ENCODE measurements at regions not wholly inside any gene's neighbourhood (a gene's known extent, or its start where the extent isn't known, plus 50 kb on each side); places are given as distances from the start of the nearest gene placed in this dataset.

- H3K27ac ChIP-seq (ENCODE audit: low read depth, low read length) = no peak overlapping the region
- H3K36me3 ChIP-seq (ENCODE audit: control insufficient read depth in 1 of 2, insufficient read depth in 2 of 2, low read length in 2 of 2) = no peaks in the 10 kb centered on the region
- no peaks in the 10 kb centered on the region for H3K9me3 ChIP-seq (ENCODE audit: control insufficient read depth in 1 of 2, low read length in 2 of 2)
- H3K4me3 ChIP-seq (ENCODE audit: low read depth in 1 of 2, low read length in 2 of 2) = no peak overlapping the region
- no peaks in the 10 kb centered on the region for H3K4me1 ChIP-seq (ENCODE audit: control insufficient read depth in 1 of 2, insufficient read depth in 2 of 2, low read length in 2 of 2)
- no peak overlapping the region for H3K9ac ChIP-seq (ENCODE audit: low read depth in 1 of 2, low read length in 2 of 2)
- no peaks in the 10 kb centered on the region for H3K27me3 ChIP-seq (ENCODE audit: control insufficient read depth in 1 of 2, insufficient read depth in 2 of 2, low read length in 2 of 2)
Measured at GRCh38 chrX:45454290-45454689, 253.6 kb upstream of the DIPK2B start.

- Histone ChIP-seq H3K36me3 (ENCODE audit: control insufficient read depth in 1 of 2, insufficient read depth in 2 of 2, low read length in 2 of 2) (no peaks in the 10 kb centered on the region), H3K4me3 (ENCODE audit: low read depth in 1 of 2, low read length in 2 of 2) (no peak overlapping the region), H3K9me3 (ENCODE audit: control insufficient read depth in 1 of 2, low read length in 2 of 2) (no peaks in the 10 kb centered on the region), H3K4me1 (ENCODE audit: control insufficient read depth in 1 of 2, insufficient read depth in 2 of 2, low read length in 2 of 2) (no peaks in the 10 kb centered on the region), H3K27ac (ENCODE audit: low read depth, low read length) (no peak overlapping the region), H3K27me3 (ENCODE audit: control insufficient read depth in 1 of 2, insufficient read depth in 2 of 2, low read length in 2 of 2) (no peaks in the 10 kb centered on the region), H3K9ac (ENCODE audit: low read depth in 1 of 2, low read length in 2 of 2) (no peak overlapping the region)
Measured at GRCh38 chrX:45449982-45450381, 249.3 kb upstream of the DIPK2B start.

GRCh38 chrX:45447995-45448394, 247.3 kb upstream of the DIPK2B start:
- no peaks in the 10 kb centered on the region for H3K36me3 ChIP-seq (ENCODE audit: control insufficient read depth in 1 of 2, insufficient read depth in 2 of 2, low read length in 2 of 2)
- no peak overlapping the region for H3K4me3 ChIP-seq (ENCODE audit: low read depth in 1 of 2, low read length in 2 of 2)
- no peaks in the 10 kb centered on the region for H3K4me1 ChIP-seq (ENCODE audit: control insufficient read depth in 1 of 2, insufficient read depth in 2 of 2, low read length in 2 of 2)
- no peaks in the 10 kb centered on the region for H3K9me3 ChIP-seq (ENCODE audit: control insufficient read depth in 1 of 2, low read length in 2 of 2)
- no peak overlapping the region for H3K9ac ChIP-seq (ENCODE audit: low read depth in 1 of 2, low read length in 2 of 2)
- H3K27me3 ChIP-seq (ENCODE audit: control insufficient read depth in 1 of 2, insufficient read depth in 2 of 2, low read length in 2 of 2) = no peaks in the 10 kb centered on the region
- no peak overlapping the region for H3K27ac ChIP-seq (ENCODE audit: low read depth, low read length)

- no peak overlapping the region for H3K27ac ChIP-seq (ENCODE audit: low read depth, low read length)
- no peaks in the 10 kb centered on the region for H3K27me3 ChIP-seq (ENCODE audit: control insufficient read depth in 1 of 2, insufficient read depth in 2 of 2, low read length in 2 of 2)
- no peaks in the 10 kb centered on the region for H3K4me1 ChIP-seq (ENCODE audit: control insufficient read depth in 1 of 2, insufficient read depth in 2 of 2, low read length in 2 of 2)
- no peak overlapping the region for H3K9ac ChIP-seq (ENCODE audit: low read depth in 1 of 2, low read length in 2 of 2)
- H3K36me3 ChIP-seq (ENCODE audit: control insufficient read depth in 1 of 2, insufficient read depth in 2 of 2, low read length in 2 of 2) = no peaks in the 10 kb centered on the region
- H3K9me3 ChIP-seq (ENCODE audit: control insufficient read depth in 1 of 2, low read length in 2 of 2) = no peaks in the 10 kb centered on the region
- no peak overlapping the region for H3K4me3 ChIP-seq (ENCODE audit: low read depth in 1 of 2, low read length in 2 of 2)
Measured at GRCh38 chrX:45447331-45447730, 246.7 kb upstream of the DIPK2B start.

GRCh38 chrX:45445745-45446412, 245.2 kb upstream of the DIPK2B start:
- Histone ChIP-seq H3K4me1 (ENCODE audit: control insufficient read depth in 1 of 2, insufficient read depth in 2 of 2, low read length in 2 of 2) (no peaks in the 10 kb centered on the region), H3K9me3 (ENCODE audit: control insufficient read depth in 1 of 2, low read length in 2 of 2) (no peaks in the 10 kb centered on the region), H3K27me3 (ENCODE audit: control insufficient read depth in 1 of 2, insufficient read depth in 2 of 2, low read length in 2 of 2) (no peaks in the 10 kb centered on the region), H3K36me3 (ENCODE audit: control insufficient read depth in 1 of 2, insufficient read depth in 2 of 2, low read length in 2 of 2) (no peaks in the 10 kb centered on the region), H3K27ac (ENCODE audit: low read depth, low read length) (no peak overlapping the region), H3K4me3 (ENCODE audit: low read depth in 1 of 2, low read length in 2 of 2) (no peak overlapping the region), H3K9ac (ENCODE audit: low read depth in 1 of 2, low read length in 2 of 2) (no peak overlapping the region)

GRCh38 chrX:45437186-45437585, 236.5 kb upstream of the DIPK2B start:
- H3K4me3 ChIP-seq (ENCODE audit: low read depth in 1 of 2, low read length in 2 of 2) = no peak overlapping the region
- H3K36me3 ChIP-seq (ENCODE audit: control insufficient read depth in 1 of 2, insufficient read depth in 2 of 2, low read length in 2 of 2) = no peaks in the 10 kb centered on the region
- H3K9me3 ChIP-seq (ENCODE audit: control insufficient read depth in 1 of 2, low read length in 2 of 2) = no peaks in the 10 kb centered on the region
- H3K9ac ChIP-seq (ENCODE audit: low read depth in 1 of 2, low read length in 2 of 2) = no peak overlapping the region
- H3K27me3 ChIP-seq (ENCODE audit: control insufficient read depth in 1 of 2, insufficient read depth in 2 of 2, low read length in 2 of 2) = no peaks in the 10 kb centered on the region
- H3K27ac ChIP-seq (ENCODE audit: low read depth, low read length) = no peak overlapping the region
- H3K4me1 ChIP-seq (ENCODE audit: control insufficient read depth in 1 of 2, insufficient read depth in 2 of 2, low read length in 2 of 2) = no peaks in the 10 kb centered on the region

- no peak overlapping the region for H3K27ac ChIP-seq (ENCODE audit: low read depth, low read length)
- no peak overlapping the region for H3K9ac ChIP-seq (ENCODE audit: low read depth in 1 of 2, low read length in 2 of 2)
- H3K9me3 ChIP-seq (ENCODE audit: control insufficient read depth in 1 of 2, low read length in 2 of 2) = no peaks in the 10 kb centered on the region
- no peaks in the 10 kb centered on the region for H3K4me1 ChIP-seq (ENCODE audit: control insufficient read depth in 1 of 2, insufficient read depth in 2 of 2, low read length in 2 of 2)
- H3K4me3 ChIP-seq (ENCODE audit: low read depth in 1 of 2, low read length in 2 of 2) = no peak overlapping the region
- no peaks in the 10 kb centered on the region for H3K27me3 ChIP-seq (ENCODE audit: control insufficient read depth in 1 of 2, insufficient read depth in 2 of 2, low read length in 2 of 2)
- no peaks in the 10 kb centered on the region for H3K36me3 ChIP-seq (ENCODE audit: control insufficient read depth in 1 of 2, insufficient read depth in 2 of 2, low read length in 2 of 2)
Measured at GRCh38 chrX:45435481-45435880, 234.8 kb upstream of the DIPK2B start.

GRCh38 chrX:45434231-45434630, 233.6 kb upstream of the DIPK2B start:
- no peak overlapping the region for H3K27ac ChIP-seq (ENCODE audit: low read depth, low read length)
- no peak overlapping the region for H3K9ac ChIP-seq (ENCODE audit: low read depth in 1 of 2, low read length in 2 of 2)
- no peaks in the 10 kb centered on the region for H3K27me3 ChIP-seq (ENCODE audit: control insufficient read depth in 1 of 2, insufficient read depth in 2 of 2, low read length in 2 of 2)
- H3K4me1 ChIP-seq (ENCODE audit: control insufficient read depth in 1 of 2, insufficient read depth in 2 of 2, low read length in 2 of 2) = no peaks in the 10 kb centered on the region
- H3K36me3 ChIP-seq (ENCODE audit: control insufficient read depth in 1 of 2, insufficient read depth in 2 of 2, low read length in 2 of 2) = no peaks in the 10 kb centered on the region
- no peak overlapping the region for H3K4me3 ChIP-seq (ENCODE audit: low read depth in 1 of 2, low read length in 2 of 2)
- no peaks in the 10 kb centered on the region for H3K9me3 ChIP-seq (ENCODE audit: control insufficient read depth in 1 of 2, low read length in 2 of 2)

- H3K27me3 ChIP-seq (ENCODE audit: control insufficient read depth in 1 of 2, insufficient read depth in 2 of 2, low read length in 2 of 2) = no peaks in the 10 kb centered on the region
- H3K27ac ChIP-seq (ENCODE audit: low read depth, low read length) = no peak overlapping the region
- no peaks in the 10 kb centered on the region for H3K4me1 ChIP-seq (ENCODE audit: control insufficient read depth in 1 of 2, insufficient read depth in 2 of 2, low read length in 2 of 2)
- no peaks in the 10 kb centered on the region for H3K9me3 ChIP-seq (ENCODE audit: control insufficient read depth in 1 of 2, low read length in 2 of 2)
- H3K36me3 ChIP-seq (ENCODE audit: control insufficient read depth in 1 of 2, insufficient read depth in 2 of 2, low read length in 2 of 2) = no peaks in the 10 kb centered on the region
- no peak overlapping the region for H3K4me3 ChIP-seq (ENCODE audit: low read depth in 1 of 2, low read length in 2 of 2)
- H3K9ac ChIP-seq (ENCODE audit: low read depth in 1 of 2, low read length in 2 of 2) = no peak overlapping the region
Measured at GRCh38 chrX:45428831-45429230, 228.2 kb upstream of the DIPK2B start.

GRCh38 chrX:45424326-45424725, 223.7 kb upstream of the DIPK2B start:
- no peak overlapping the region for H3K9ac ChIP-seq (ENCODE audit: low read depth in 1 of 2, low read length in 2 of 2)
- H3K27me3 ChIP-seq (ENCODE audit: control insufficient read depth in 1 of 2, insufficient read depth in 2 of 2, low read length in 2 of 2) = no peaks in the 10 kb centered on the region
- H3K36me3 ChIP-seq (ENCODE audit: control insufficient read depth in 1 of 2, insufficient read depth in 2 of 2, low read length in 2 of 2) = no peaks in the 10 kb centered on the region
- H3K9me3 ChIP-seq (ENCODE audit: control insufficient read depth in 1 of 2, low read length in 2 of 2) = no peaks in the 10 kb centered on the region
- no peak overlapping the region for H3K27ac ChIP-seq (ENCODE audit: low read depth, low read length)
- H3K4me1 ChIP-seq (ENCODE audit: control insufficient read depth in 1 of 2, insufficient read depth in 2 of 2, low read length in 2 of 2) = no peaks in the 10 kb centered on the region
- no peak overlapping the region for H3K4me3 ChIP-seq (ENCODE audit: low read depth in 1 of 2, low read length in 2 of 2)
